ENCODE measurements at regions not wholly inside any gene's neighbourhood (a gene's known extent, or its start where the extent isn't known, plus 50 kb on each side); places are given as distances from the start of the nearest gene placed in this dataset.

- Histone ChIP-seq H3K4me3 (ENCODE audit: low read depth in 1 of 2, low read length in 2 of 2) (no peak overlapping the region), H3K36me3 (ENCODE audit: control insufficient read depth in 1 of 2, insufficient read depth in 2 of 2, low read length in 2 of 2) (no peaks in the 10 kb centered on the region), H3K27me3 (ENCODE audit: control insufficient read depth in 1 of 2, insufficient read depth in 2 of 2, low read length in 2 of 2) (no peaks in the 10 kb centered on the region), H3K9ac (ENCODE audit: low read depth in 1 of 2, low read length in 2 of 2) (no peak overlapping the region), H3K4me1 (ENCODE audit: control insufficient read depth in 1 of 2, insufficient read depth in 2 of 2, low read length in 2 of 2) (no peaks in the 10 kb centered on the region), H3K27ac (ENCODE audit: low read depth, low read length) (no peak overlapping the region), H3K9me3 (ENCODE audit: control insufficient read depth in 1 of 2, low read length in 2 of 2) (peaks cover 0 to 6% of the 10 kb centered on the region in 2 donors)
These were observed 638.8 kb upstream of the EEF2KMT start for GRCh38 chr16:5736209-5736930.

GRCh38 chr16:5735444-5735843 lies 637.8 kb upstream of the EEF2KMT start:
- Histone ChIP-seq H3K9ac (ENCODE audit: low read depth in 1 of 2, low read length in 2 of 2) (no peak overlapping the region), H3K27ac (ENCODE audit: low read depth, low read length) (no peak overlapping the region), H3K36me3 (ENCODE audit: control insufficient read depth in 1 of 2, insufficient read depth in 2 of 2, low read length in 2 of 2) (no peaks in the 10 kb centered on the region), H3K9me3 (ENCODE audit: control insufficient read depth in 1 of 2, low read length in 2 of 2) (peaks cover 1 to 4% of the 10 kb centered on the region in 2 donors), H3K4me3 (ENCODE audit: low read depth in 1 of 2, low read length in 2 of 2) (no peak overlapping the region), H3K27me3 (ENCODE audit: control insufficient read depth in 1 of 2, insufficient read depth in 2 of 2, low read length in 2 of 2) (no peaks in the 10 kb centered on the region), H3K4me1 (ENCODE audit: control insufficient read depth in 1 of 2, insufficient read depth in 2 of 2, low read length in 2 of 2) (no peaks in the 10 kb centered on the region)

- no peak overlapping the region for H3K9ac ChIP-seq (ENCODE audit: low read depth in 1 of 2, low read length in 2 of 2)
- H3K36me3 ChIP-seq (ENCODE audit: control insufficient read depth in 1 of 2, insufficient read depth in 2 of 2, low read length in 2 of 2) = no peaks in the 10 kb centered on the region
- no peak overlapping the region for H3K27ac ChIP-seq (ENCODE audit: low read depth, low read length)
- no peaks in the 10 kb centered on the region for H3K27me3 ChIP-seq (ENCODE audit: control insufficient read depth in 1 of 2, insufficient read depth in 2 of 2, low read length in 2 of 2)
- no peak overlapping the region for H3K4me3 ChIP-seq (ENCODE audit: low read depth in 1 of 2, low read length in 2 of 2)
- H3K9me3 ChIP-seq (ENCODE audit: control insufficient read depth in 1 of 2, low read length in 2 of 2) = peaks cover 0 to 4% of the 10 kb centered on the region in 2 donors
- H3K4me1 ChIP-seq (ENCODE audit: control insufficient read depth in 1 of 2, insufficient read depth in 2 of 2, low read length in 2 of 2) = no peaks in the 10 kb centered on the region
These were observed 633.2 kb upstream of the EEF2KMT start for GRCh38 chr16:5730783-5731182.

- no peak overlapping the region for H3K27ac ChIP-seq (ENCODE audit: low read depth, low read length)
- H3K4me1 ChIP-seq (ENCODE audit: control insufficient read depth in 1 of 2, insufficient read depth in 2 of 2, low read length in 2 of 2) = no peaks in the 10 kb centered on the region
- H3K9ac ChIP-seq (ENCODE audit: low read depth in 1 of 2, low read length in 2 of 2) = no peak overlapping the region
- no peaks in the 10 kb centered on the region for H3K36me3 ChIP-seq (ENCODE audit: control insufficient read depth in 1 of 2, insufficient read depth in 2 of 2, low read length in 2 of 2)
- H3K4me3 ChIP-seq (ENCODE audit: low read depth in 1 of 2, low read length in 2 of 2) = no peak overlapping the region
- H3K9me3 ChIP-seq (ENCODE audit: control insufficient read depth in 1 of 2, low read length in 2 of 2) = no peaks in the 10 kb centered on the region
- H3K27me3 ChIP-seq (ENCODE audit: control insufficient read depth in 1 of 2, insufficient read depth in 2 of 2, low read length in 2 of 2) = no peaks in the 10 kb centered on the region
These were observed 624.6 kb upstream of the EEF2KMT start for GRCh38 chr16:5722116-5722619.

GRCh38 chr16:5715155-5715554 lies 617.6 kb upstream of the EEF2KMT start:
- Histone ChIP-seq H3K4me1 (ENCODE audit: control insufficient read depth in 1 of 2, insufficient read depth in 2 of 2, low read length in 2 of 2) (no peaks in the 10 kb centered on the region), H3K27ac (ENCODE audit: low read depth, low read length) (no peak overlapping the region), H3K27me3 (ENCODE audit: control insufficient read depth in 1 of 2, insufficient read depth in 2 of 2, low read length in 2 of 2) (no peaks in the 10 kb centered on the region), H3K9me3 (ENCODE audit: control insufficient read depth in 1 of 2, low read length in 2 of 2) (peaks cover 0 to 1% of the 10 kb centered on the region in 2 donors), H3K4me3 (ENCODE audit: low read depth in 1 of 2, low read length in 2 of 2) (no peak overlapping the region), H3K36me3 (ENCODE audit: control insufficient read depth in 1 of 2, insufficient read depth in 2 of 2, low read length in 2 of 2) (no peaks in the 10 kb centered on the region), H3K9ac (ENCODE audit: low read depth in 1 of 2, low read length in 2 of 2) (no peak overlapping the region)

GRCh38 chr16:5709889-5710288 lies 612.3 kb upstream of the EEF2KMT start:
- H3K36me3 ChIP-seq (ENCODE audit: control insufficient read depth in 1 of 2, insufficient read depth in 2 of 2, low read length in 2 of 2) = no peaks in the 10 kb centered on the region
- no peaks in the 10 kb centered on the region for H3K4me1 ChIP-seq (ENCODE audit: control insufficient read depth in 1 of 2, insufficient read depth in 2 of 2, low read length in 2 of 2)
- H3K9me3 ChIP-seq (ENCODE audit: control insufficient read depth in 1 of 2, low read length in 2 of 2) = peaks cover 0 to 3% of the 10 kb centered on the region in 2 donors
- H3K27me3 ChIP-seq (ENCODE audit: control insufficient read depth in 1 of 2, insufficient read depth in 2 of 2, low read length in 2 of 2) = no peaks in the 10 kb centered on the region
- H3K4me3 ChIP-seq (ENCODE audit: low read depth in 1 of 2, low read length in 2 of 2) = no peak overlapping the region
- H3K9ac ChIP-seq (ENCODE audit: low read depth in 1 of 2, low read length in 2 of 2) = no peak overlapping the region
- H3K27ac ChIP-seq (ENCODE audit: low read depth, low read length) = no peak overlapping the region

- no peak overlapping the region for H3K27ac ChIP-seq (ENCODE audit: low read depth, low read length)
- H3K9me3 ChIP-seq (ENCODE audit: control insufficient read depth in 1 of 2, low read length in 2 of 2) = peaks cover 3 to 20% of the 10 kb centered on the region in 2 donors
- H3K4me1 ChIP-seq (ENCODE audit: control insufficient read depth in 1 of 2, insufficient read depth in 2 of 2, low read length in 2 of 2) = no peaks in the 10 kb centered on the region
- H3K36me3 ChIP-seq (ENCODE audit: control insufficient read depth in 1 of 2, insufficient read depth in 2 of 2, low read length in 2 of 2) = no peaks in the 10 kb centered on the region
- H3K4me3 ChIP-seq (ENCODE audit: low read depth in 1 of 2, low read length in 2 of 2) = no peak overlapping the region
- H3K9ac ChIP-seq (ENCODE audit: low read depth in 1 of 2, low read length in 2 of 2) = no peak overlapping the region
- H3K27me3 ChIP-seq (ENCODE audit: control insufficient read depth in 1 of 2, insufficient read depth in 2 of 2, low read length in 2 of 2) = no peaks in the 10 kb centered on the region
These were observed 608.6 kb upstream of the EEF2KMT start for GRCh38 chr16:5706211-5706610.

- H3K9me3 ChIP-seq (ENCODE audit: control insufficient read depth in 1 of 2, low read length in 2 of 2) = peaks cover 3 to 20% of the 10 kb centered on the region in 2 donors
- H3K9ac ChIP-seq (ENCODE audit: low read depth in 1 of 2, low read length in 2 of 2) = no peak overlapping the region
- H3K27ac ChIP-seq (ENCODE audit: low read depth, low read length) = no peak overlapping the region
- no peaks in the 10 kb centered on the region for H3K36me3 ChIP-seq (ENCODE audit: control insufficient read depth in 1 of 2, insufficient read depth in 2 of 2, low read length in 2 of 2)
- no peaks in the 10 kb centered on the region for H3K27me3 ChIP-seq (ENCODE audit: control insufficient read depth in 1 of 2, insufficient read depth in 2 of 2, low read length in 2 of 2)
- H3K4me1 ChIP-seq (ENCODE audit: control insufficient read depth in 1 of 2, insufficient read depth in 2 of 2, low read length in 2 of 2) = no peaks in the 10 kb centered on the region
- no peak overlapping the region for H3K4me3 ChIP-seq (ENCODE audit: low read depth in 1 of 2, low read length in 2 of 2)
These were observed 606.7 kb upstream of the EEF2KMT start for GRCh38 chr16:5704271-5704670.

GRCh38 chr16:5693426-5693825 lies 595.8 kb upstream of the EEF2KMT start:
- no peak overlapping the region for H3K4me3 ChIP-seq (ENCODE audit: low read depth in 1 of 2, low read length in 2 of 2)
- H3K9me3 ChIP-seq (ENCODE audit: control insufficient read depth in 1 of 2, low read length in 2 of 2) = no peaks in the 10 kb centered on the region
- no peak overlapping the region for H3K9ac ChIP-seq (ENCODE audit: low read depth in 1 of 2, low read length in 2 of 2)
- no peaks in the 10 kb centered on the region for H3K36me3 ChIP-seq (ENCODE audit: control insufficient read depth in 1 of 2, insufficient read depth in 2 of 2, low read length in 2 of 2)
- no peak overlapping the region for H3K27ac ChIP-seq (ENCODE audit: low read depth, low read length)
- no peaks in the 10 kb centered on the region for H3K27me3 ChIP-seq (ENCODE audit: control insufficient read depth in 1 of 2, insufficient read depth in 2 of 2, low read length in 2 of 2)
- no peaks in the 10 kb centered on the region for H3K4me1 ChIP-seq (ENCODE audit: control insufficient read depth in 1 of 2, insufficient read depth in 2 of 2, low read length in 2 of 2)

- H3K27me3 ChIP-seq (ENCODE audit: control insufficient read depth in 1 of 2, insufficient read depth in 2 of 2, low read length in 2 of 2) = no peaks in the 10 kb centered on the region
- H3K9me3 ChIP-seq (ENCODE audit: control insufficient read depth in 1 of 2, low read length in 2 of 2) = peaks cover 0 to 3% of the 10 kb centered on the region in 2 donors
- H3K4me1 ChIP-seq (ENCODE audit: control insufficient read depth in 1 of 2, insufficient read depth in 2 of 2, low read length in 2 of 2) = no peaks in the 10 kb centered on the region
- H3K9ac ChIP-seq (ENCODE audit: low read depth in 1 of 2, low read length in 2 of 2) = no peak overlapping the region
- H3K27ac ChIP-seq (ENCODE audit: low read depth, low read length) = no peak overlapping the region
- H3K36me3 ChIP-seq (ENCODE audit: control insufficient read depth in 1 of 2, insufficient read depth in 2 of 2, low read length in 2 of 2) = no peaks in the 10 kb centered on the region
- no peak overlapping the region for H3K4me3 ChIP-seq (ENCODE audit: low read depth in 1 of 2, low read length in 2 of 2)
These were observed 584.4 kb upstream of the EEF2KMT start for GRCh38 chr16:5681966-5682365.
